T-cell (primary cell): ENCODE measurements at regions not wholly inside any gene's neighbourhood (a gene's known extent, or its start where the extent isn't known, plus 50 kb on each side); places are given as distances from the start of the nearest gene placed in this dataset.

ENCODE experiments used
- ATAC-seq, 4 experiments: fragments of 200-7000 bp in 3 of 4; fragments of 150-1000 bp in 1 of 4; cut with Tn5 transposase; replicated peaks in 1 of 4; 1 replicate in 3 of 4; 2 replicates in 1 of 4; pipeline ENCODE4 v1.10.0; 2021; ENCODE audit warnings: moderate library complexity in 3 of 4, mild to moderate bottlenecking in 2 of 4, moderate number of reproducible peaks in 1 of 4
- CTCF ChIA-PET, 2 donors: fragments of 300-600 bp; sonication (Branson Sonifier 250); formaldehyde crosslinking; loops; one replicate each; lab custom pipeline; 2022; ENCODE audit warnings: antibody characterized with exemption in 2 of 2; lab: Charles Lee
- POLR2A ChIA-PET, 2 donors: fragments of 300-600 bp; sonication (Branson Sonifier 250); formaldehyde crosslinking; loops; one replicate each; lab custom pipeline; 2022; ENCODE audit warnings: antibody characterized with exemption in 2 of 2; lab: Charles Lee
- DNase-seq, 35 experiments: peaks; one replicate each; pipeline versions ENCODE4 v3.0.0 to v3.0.0-alpha.2; 2013 to 2023
- H3K27ac ChIP-seq: one replicate; pipeline ENCODE4 v1.5.1; 2013; ENCODE audit warnings: low read length
- H3K27me3 ChIP-seq, 2 experiments: replicated peaks in 1 of 2; 1 replicate in 1 of 2; 2 replicates in 1 of 2; pipeline versions ENCODE4 v1.6.1 to v1.7.0; 2013; ENCODE audit warnings: low read length in 1 of 2, mixed read lengths in 1 of 2; ENCODE audit not compliant: control insufficient read depth in 2 of 2, insufficient read depth in 2 of 2; ENCODE audit errors: extremely low read depth in 1 of 2
- H3K36me3 ChIP-seq, 2 donors: 1 replicate in 1 of 2; 2 replicates in 1 of 2; pipeline versions ENCODE4 v1.6.1 to v1.7.0; 2013; ENCODE audit warnings: low read length in 1 of 2; ENCODE audit not compliant: control insufficient read depth in 2 of 2, insufficient read depth in 1 of 2; ENCODE audit errors: extremely low read depth in 1 of 2
- H3K4me1 ChIP-seq, 2 experiments: 1 replicate in 1 of 2; 2 replicates in 1 of 2; pipeline versions ENCODE4 v1.6.1 to v1.7.0; 2013; ENCODE audit warnings: low read length in 2 of 2, mixed read lengths in 1 of 2; ENCODE audit not compliant: insufficient read depth in 2 of 2, control insufficient read depth in 1 of 2; ENCODE audit errors: extremely low read depth in 1 of 2
- H3K4me3 ChIP-seq, 2 donors: 1 replicate in 1 of 2; 2 replicates in 1 of 2; pipeline versions ENCODE4 v1.5.1 to v1.7.0; 2013; ENCODE audit warnings: mild to moderate bottlenecking in 2 of 2, low read length in 1 of 2, moderate library complexity in 1 of 2; ENCODE audit not compliant: control insufficient read depth in 1 of 2; ENCODE audit errors: extremely low read depth in 1 of 2
- H3K9me3 ChIP-seq: 2 replicates; pipeline ENCODE4 v1.7.0; 2013
- H3K27ac Mint-ChIP-seq, 2 donors: one replicate each; pipeline ENCODE4 v1.8.0; 2020 to 2021; ENCODE audit warnings: mild to moderate bottlenecking in 2 of 2, mixed read lengths in 2 of 2
- H3K27me3 Mint-ChIP-seq, 2 donors: one replicate each; pipeline ENCODE4 v1.8.0; 2021 to 2022; ENCODE audit warnings: mixed read lengths in 2 of 2
- H3K36me3 Mint-ChIP-seq: one replicate; pipeline ENCODE4 v1.8.0; 2021; ENCODE audit warnings: mixed read lengths
- H3K4me1 Mint-ChIP-seq, 3 donors: one replicate each; pipeline ENCODE4 v1.8.0; 2020 to 2022; ENCODE audit warnings: mixed read lengths in 3 of 3, mild to moderate bottlenecking in 1 of 3
- H3K4me3 Mint-ChIP-seq, 3 donors: one replicate each; pipeline ENCODE4 v1.8.0; 2020 to 2022; ENCODE audit warnings: mild to moderate bottlenecking in 3 of 3, mixed read lengths in 3 of 3, moderate library complexity in 3 of 3
- H3K9me3 Mint-ChIP-seq, 3 donors: one replicate each; pipeline ENCODE4 v1.8.0; 2020 to 2022; ENCODE audit warnings: mixed read lengths in 3 of 3
- WGBS: methylation state at CpG from one replicate; pipeline ENCODE4 v1.1.5; 2013; ENCODE audit warnings: missing lambda C conversion rate; ENCODE audit not compliant: insufficient coverage; 5-methylcytosine and 5-hydroxymethylcytosine counted together

GRCh38 chr14:56899829-56900228 is 89.5 kb upstream of the OTX2 start:
- H3K4me1 ChIP-seq: no peaks in the 10 kb centered on the region
- H3K4me3 Mint-ChIP-seq: no peak overlapping the region
- no peak overlapping the region for H3K4me3 ChIP-seq
- ChIA-PET CTCF (no interaction called here), POLR2A (no interaction called here)
- H3K27ac Mint-ChIP-seq: no peak overlapping the region
- H3K27me3 Mint-ChIP-seq: peaks cover 2 to 24% of the 10 kb centered on the region in 2 donors
- ATAC-seq (no peak), DNase-seq (no peak)
- no peaks in the 10 kb centered on the region for H3K9me3 ChIP-seq
- peaks cover 0 to 13% of the 10 kb centered on the region in 2 experiments for H3K27me3 ChIP-seq
- H3K36me3 ChIP-seq: no peaks in the 10 kb centered on the region
- no peak overlapping the region for H3K27ac ChIP-seq
- peaks cover 0 to 4% (median 0%) of the 10 kb centered on the region in 3 donors for H3K9me3 Mint-ChIP-seq
- 22% methylated on average over 1 of the region's 3 CpGs for WGBS
- H3K4me1 Mint-ChIP-seq: no peaks in the 10 kb centered on the region
- H3K36me3 Mint-ChIP-seq: no peaks in the 10 kb centered on the region

- ChIA-PET CTCF (no interaction called here), POLR2A (no interaction called here)
- no peaks in the 10 kb centered on the region for H3K4me1 ChIP-seq
- Mint-ChIP-seq H3K36me3 (no peaks in the 10 kb centered on the region), H3K27me3 (peaks cover 7 to 44% of the 10 kb centered on the region in 2 donors), H3K4me3 (no peak overlapping the region), H3K27ac (no peak overlapping the region), H3K9me3 (peaks cover 0 to 3% (median 0%) of the 10 kb centered on the region in 3 donors), H3K4me1 (no peaks in the 10 kb centered on the region)
- H3K27ac ChIP-seq: no peak overlapping the region
- ATAC-seq (no peak), DNase-seq (no peak)
- H3K27me3 ChIP-seq: peaks cover 0 to 14% of the 10 kb centered on the region in 2 experiments
- no peak overlapping the region for H3K4me3 ChIP-seq
- H3K36me3 ChIP-seq: no peaks in the 10 kb centered on the region
- no peaks in the 10 kb centered on the region for H3K9me3 ChIP-seq
- WGBS: 20% methylated on average over 2 of the region's 6 CpGs
These were observed 86.6 kb upstream of the OTX2 start for GRCh38 chr14:56896922-56897321.

GRCh38 chr14:56896231-56896630 is 86.0 kb upstream of the OTX2 start:
- WGBS: 67% methylated on average over 1 of the region's 2 CpGs
- no peaks in the 10 kb centered on the region for H3K4me1 ChIP-seq
- H3K36me3 ChIP-seq: no peaks in the 10 kb centered on the region
- H3K4me3 ChIP-seq: no peak overlapping the region
- no peaks in the 10 kb centered on the region for H3K9me3 ChIP-seq
- DNase-seq (no peak), ATAC-seq (no peak)
- peaks cover 0 to 14% of the 10 kb centered on the region in 2 experiments for H3K27me3 ChIP-seq
- CTCF ChIA-PET: interaction anchor here in 1 of 2 donors (0.6 kb wide), 1 partner anchor 60 kb away, joined by 9 read pairs; no protein-coding TSS in a partner anchor
- no peak overlapping the region for H3K27ac ChIP-seq
- Mint-ChIP-seq H3K4me3 (no peak overlapping the region), H3K27me3 (peaks cover 7 to 44% of the 10 kb centered on the region in 2 donors), H3K27ac (no peak overlapping the region), H3K36me3 (no peaks in the 10 kb centered on the region), H3K4me1 (no peaks in the 10 kb centered on the region), H3K9me3 (peaks cover 0 to 3% (median 0%) of the 10 kb centered on the region in 3 donors)
- POLR2A ChIA-PET: no interaction called here

GRCh38 chr14:56895154-56895553 is 84.9 kb upstream of the OTX2 start:
- POLR2A ChIA-PET: interaction anchor here in 1 of 2 donors (0.5 to 0.6 kb wide), 2 partner anchors 63 to 112 kb away, joined by 3 to 4 read pairs; no protein-coding TSS in a partner anchor
- Mint-ChIP-seq H3K4me1 (no peaks in the 10 kb centered on the region), H3K36me3 (no peaks in the 10 kb centered on the region), H3K27me3 (peaks cover 7 to 42% of the 10 kb centered on the region in 2 donors), H3K4me3 (no peak overlapping the region), H3K27ac (no peak overlapping the region), H3K9me3 (peaks cover 0 to 3% (median 0%) of the 10 kb centered on the region in 3 donors)
- Histone ChIP-seq H3K36me3 (no peaks in the 10 kb centered on the region), H3K9me3 (no peaks in the 10 kb centered on the region), H3K4me3 (no peak overlapping the region), H3K4me1 (no peaks in the 10 kb centered on the region), H3K27ac (no peak overlapping the region), H3K27me3 (peaks cover 2 to 14% of the 10 kb centered on the region in 2 experiments)
- WGBS: 53% methylated on average over 4 of the region's 5 CpGs
- DNase-seq: no peak
- ATAC-seq: no peak
- CTCF ChIA-PET: no interaction called here

- Mint-ChIP-seq H3K27ac (no peak overlapping the region), H3K4me1 (no peaks in the 10 kb centered on the region), H3K36me3 (no peaks in the 10 kb centered on the region), H3K27me3 (peaks cover 9 to 41% of the 10 kb centered on the region in 2 donors), H3K9me3 (peaks cover 0 to 3% (median 0%) of the 10 kb centered on the region in 3 donors), H3K4me3 (no peak overlapping the region)
- Histone ChIP-seq H3K9me3 (no peaks in the 10 kb centered on the region), H3K4me1 (no peaks in the 10 kb centered on the region), H3K27me3 (peaks cover 2 to 14% of the 10 kb centered on the region in 2 experiments), H3K27ac (no peak overlapping the region), H3K4me3 (no peak overlapping the region), H3K36me3 (no peaks in the 10 kb centered on the region)
- ATAC-seq (no peak), DNase-seq (no peak)
- CTCF ChIA-PET: no interaction called here
- no CpG with 5 or more reads among the region's 3 CpGs for WGBS
- POLR2A ChIA-PET: no interaction called here
These were observed 84.3 kb upstream of the OTX2 start for GRCh38 chr14:56894591-56894991.

GRCh38 chr14:56892959-56893358 is 82.7 kb upstream of the OTX2 start:
- 59% methylated on average over 4 of the region's 5 CpGs for WGBS
- no peak for DNase-seq
- Histone ChIP-seq H3K27me3 (peaks cover 2 to 14% of the 10 kb centered on the region in 2 experiments), H3K27ac (no peak overlapping the region), H3K4me3 (no peak overlapping the region), H3K4me1 (no peaks in the 10 kb centered on the region), H3K36me3 (no peaks in the 10 kb centered on the region), H3K9me3 (no peaks in the 10 kb centered on the region)
- Mint-ChIP-seq H3K4me3 (no peak overlapping the region), H3K27me3 (peaks cover 19 to 50% of the 10 kb centered on the region in 2 donors), H3K9me3 (peaks cover 0 to 3% (median 0%) of the 10 kb centered on the region in 3 donors), H3K4me1 (no peaks in the 10 kb centered on the region), H3K27ac (no peak overlapping the region), H3K36me3 (no peaks in the 10 kb centered on the region)
- POLR2A ChIA-PET: no interaction called here
- no peak for ATAC-seq
- CTCF ChIA-PET: no interaction called here
